GM21381 (cell line): ENCODE measurements at regions not wholly inside any gene's neighbourhood (a gene's known extent, or its start where the extent isn't known, plus 50 kb on each side); places are given as distances from the start of the nearest gene placed in this dataset.

ENCODE experiments used
- ATAC-seq: cut with Tn5 transposase; IDR thresholded peaks from one replicate; pipeline ENCODE4 v1.9.1; 2021; ENCODE audit warnings: mild to moderate bottlenecking, moderate library complexity; ENCODE audit not compliant: unreplicated experiment

- no peak for ATAC-seq
Measured at GRCh38 chr2:12161085-12161484, 414.7 kb downstream of the LPIN1 start.

GRCh38 chr2:12162269-12163247 is 416.1 kb downstream of the LPIN1 start:
- no peak for ATAC-seq

GRCh38 chr2:12163866-12164265 is 417.4 kb downstream of the LPIN1 start:
- ATAC-seq = no peak

- ATAC-seq = no peak
Measured at GRCh38 chr2:12164689-12165088, 418.3 kb downstream of the LPIN1 start.

- ATAC-seq = no peak
Measured at GRCh38 chr2:12167525-12168317, 421.3 kb downstream of the LPIN1 start.

- no peak for ATAC-seq
Measured at GRCh38 chr2:12168354-12168753, 421.9 kb downstream of the LPIN1 start.

- ATAC-seq = no peak
Measured at GRCh38 chr2:12168791-12169388, 422.5 kb downstream of the LPIN1 start.

GRCh38 chr2:12169721-12170120 is 423.3 kb downstream of the LPIN1 start:
- ATAC-seq = no peak

GRCh38 chr2:12170121-12170520 is 423.7 kb downstream of the LPIN1 start:
- no peak for ATAC-seq

GRCh38 chr2:12173271-12173942 is 427.0 kb downstream of the LPIN1 start:
- ATAC-seq = no peak

- no peak for ATAC-seq
Measured at GRCh38 chr2:12173943-12174340, 427.5 kb downstream of the LPIN1 start.

- no peak for ATAC-seq
Measured at GRCh38 chr2:12175323-12175722, 428.9 kb downstream of the LPIN1 start.

- ATAC-seq = peak; percentile 56
Measured at GRCh38 chr2:12176623-12177454, 430.4 kb downstream of the LPIN1 start.

- ATAC-seq = peak; percentile 65
Measured at GRCh38 chr2:12177455-12178288, 431.2 kb downstream of the LPIN1 start.

- ATAC-seq = no peak
Measured at GRCh38 chr2:12178289-12179080, 432.1 kb downstream of the LPIN1 start.

GRCh38 chr2:12180031-12180430 is 433.6 kb downstream of the LPIN1 start:
- ATAC-seq = no peak

- ATAC-seq = no peak
Measured at GRCh38 chr2:12183032-12183645, 436.7 kb downstream of the LPIN1 start.

GRCh38 chr2:12192762-12193161 is 446.3 kb downstream of the LPIN1 start:
- no peak for ATAC-seq
